Cardiac muscle cell (in vitro differentiated cells and primary cell): ENCODE measurements at regions not wholly inside any gene's neighbourhood (a gene's known extent, or its start where the extent isn't known, plus 50 kb on each side); places are given as distances from the start of the nearest gene placed in this dataset.

ENCODE experiments used
- DNase-seq, 2 donors: peaks; one replicate each; pipeline versions ENCODE4 v3.0.0 to v3.0.0-alpha.2; 2010 to 2017; ENCODE audit warnings: low read depth in 1 of 2, low spot score in 1 of 2
- H3K27ac ChIP-seq: fragments of 200-600 bp; sonication (generic); 2 replicates; pipeline ENCODE4 v1.5.1; 2016
- H3K27me3 ChIP-seq: fragments of 200-600 bp; sonication (generic); 2 replicates; pipeline ENCODE4 v1.6.0; 2016; ENCODE audit warnings: control low read depth
- H3K36me3 ChIP-seq: fragments of 200-600 bp; sonication (generic); 2 replicates; pipeline ENCODE4 v1.5.1; 2016; ENCODE audit warnings: control low read depth
- H3K4me1 ChIP-seq: fragments of 200-600 bp; sonication (generic); 2 replicates; pipeline ENCODE4 v1.8.1; 2017; ENCODE audit warnings: low read depth, mild to moderate bottlenecking, mixed run types
- H3K4me3 ChIP-seq: fragments of 200-600 bp; sonication (generic); 2 replicates; pipeline ENCODE4 v1.5.1; 2016; ENCODE audit warnings: mild to moderate bottlenecking
- H3K9me3 ChIP-seq: fragments of 200-600 bp; sonication (generic); 2 replicates; pipeline ENCODE4 v1.5.1; 2017; ENCODE audit warnings: low read depth, mild to moderate bottlenecking, control low read depth
- TF ChIP-seq, protein P1 (sequence below): IDR thresholded peaks from 2 replicates; pipeline ENCODE4 v1.5.1; 2012; ENCODE audit warnings: low read depth, mild to moderate bottlenecking, low read length

DNA sequence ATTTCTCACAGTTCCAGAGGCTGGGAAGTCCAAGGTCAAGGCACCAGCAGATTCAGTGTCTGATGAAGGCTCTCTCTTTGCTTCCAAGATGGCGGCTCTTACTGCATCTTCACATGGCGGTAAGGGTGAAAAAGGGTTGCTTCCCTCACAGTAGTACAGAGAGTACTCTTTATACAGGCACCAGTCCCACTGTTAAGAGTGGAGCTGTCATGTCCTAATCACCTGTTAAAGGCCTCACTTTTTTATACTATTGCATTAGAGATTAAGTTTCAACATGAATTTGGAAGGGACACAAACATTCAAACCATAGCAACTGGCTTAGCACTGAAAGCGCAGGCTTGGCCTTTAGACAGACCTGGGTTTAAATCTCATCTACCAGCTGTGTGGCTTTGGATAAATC, 50.0 kb upstream of the TCL1A start:
- peaks cover 19% of the 10 kb centered on the region for H3K27me3 ChIP-seq
- H3K27ac ChIP-seq, result no peak overlapping the region
- H3K4me3 ChIP-seq, result no peak overlapping the region
- no peaks in the 10 kb centered on the region for H3K9me3 ChIP-seq
- no peaks in the 10 kb centered on the region for H3K4me1 ChIP-seq
- DNase-seq, result no peak
- TF ChIP-seq, protein P1, sequence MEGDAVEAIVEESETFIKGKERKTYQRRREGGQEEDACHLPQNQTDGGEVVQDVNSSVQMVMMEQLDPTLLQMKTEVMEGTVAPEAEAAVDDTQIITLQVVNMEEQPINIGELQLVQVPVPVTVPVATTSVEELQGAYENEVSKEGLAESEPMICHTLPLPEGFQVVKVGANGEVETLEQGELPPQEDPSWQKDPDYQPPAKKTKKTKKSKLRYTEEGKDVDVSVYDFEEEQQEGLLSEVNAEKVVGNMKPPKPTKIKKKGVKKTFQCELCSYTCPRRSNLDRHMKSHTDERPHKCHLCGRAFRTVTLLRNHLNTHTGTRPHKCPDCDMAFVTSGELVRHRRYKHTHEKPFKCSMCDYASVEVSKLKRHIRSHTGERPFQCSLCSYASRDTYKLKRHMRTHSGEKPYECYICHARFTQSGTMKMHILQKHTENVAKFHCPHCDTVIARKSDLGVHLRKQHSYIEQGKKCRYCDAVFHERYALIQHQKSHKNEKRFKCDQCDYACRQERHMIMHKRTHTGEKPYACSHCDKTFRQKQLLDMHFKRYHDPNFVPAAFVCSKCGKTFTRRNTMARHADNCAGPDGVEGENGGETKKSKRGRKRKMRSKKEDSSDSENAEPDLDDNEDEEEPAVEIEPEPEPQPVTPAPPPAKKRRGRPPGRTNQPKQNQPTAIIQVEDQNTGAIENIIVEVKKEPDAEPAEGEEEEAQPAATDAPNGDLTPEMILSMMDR, result no peak
- H3K36me3 ChIP-seq, result no peaks in the 10 kb centered on the region
